Keratinocyte (primary cell): ENCODE measurements at regions not wholly inside any gene's neighbourhood (a gene's known extent, or its start where the extent isn't known, plus 50 kb on each side); places are given as distances from the start of the nearest gene placed in this dataset.

Source experiments
- CTCF ChIP-seq, 3 experiments: IDR thresholded peaks in 1 of 3; conservative IDR thresholded peaks in 1 of 3; optimal IDR thresholded peaks in 1 of 3; 2 replicates in 2 of 3; 3 replicates in 1 of 3; pipeline versions ENCODE3 to v1.5.1; 2011; ENCODE audit warnings: low read length in 3 of 3, mild to moderate bottlenecking in 3 of 3, moderate library complexity in 2 of 3, control low read depth in 1 of 3, inconsistent platforms in 1 of 3; ENCODE audit not compliant: insufficient read depth in 2 of 3; ENCODE audit errors: extremely low read depth in 1 of 3
- EZH2 ChIP-seq: IDR thresholded peaks from one replicate; pipeline ENCODE4 v1.6.1; 2012; ENCODE audit warnings: inconsistent platforms, mild to moderate bottlenecking, low read length, moderate library complexity

GRCh38 chr4:162706051-162706450, 460.6 kb downstream of the NAF1 start:
- TF ChIP-seq CTCF (optimal IDR thresholded peaks at IDR 0.05 in 1 of 3, IDR thresholded peaks at IDR 0.05 in 1 of 3, conservative IDR thresholded peaks at IDR 0.05 in 1 of 3; ENCODE audit: extremely low read depth in 1 of 3, insufficient read depth in 2 of 3, low read length in 3 of 3) (no peak), EZH2 (no peak)
